CD4-positive, alpha-beta T cell treated with Interleukin-21 for 1 hour (primary cell): ENCODE measurements at regions not wholly inside any gene's neighbourhood (a gene's known extent, or its start where the extent isn't known, plus 50 kb on each side); places are given as distances from the start of the nearest gene placed in this dataset.
"Not testable (repeated sequence)": the region's sequence is repeated elsewhere in the genome, so short reads cannot be mapped to it uniquely, and the experiment has no call there.

Experiments used
- DNase-seq: peaks from one replicate; pipeline ENCODE4 v3.0.0-alpha.2; 2020

- DNase-seq = no peak
Measured at GRCh38 chr16:17777408-17777863, 306.7 kb upstream of the XYLT1 start.

DNA sequence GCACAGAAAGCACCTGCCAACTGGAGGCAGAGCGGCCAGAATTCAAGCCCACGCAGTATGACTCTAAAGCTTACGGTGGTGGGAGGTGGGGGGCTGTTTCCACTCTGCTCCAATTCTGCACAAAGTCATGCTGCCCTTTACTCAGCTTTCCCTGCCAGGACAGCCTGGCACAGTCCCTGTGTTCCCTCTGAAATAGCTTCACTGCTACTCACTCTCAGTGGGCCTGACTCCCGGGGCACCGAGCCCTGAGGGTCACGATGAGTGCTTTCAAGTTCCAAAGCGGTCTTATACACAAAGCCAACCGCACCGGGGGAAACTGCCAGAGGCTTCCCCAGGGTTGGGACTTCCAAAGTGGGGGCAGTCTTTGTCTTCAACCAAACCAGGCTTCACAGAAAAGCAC, 306.1 kb upstream of the XYLT1 start:
- DNase-seq = no peak

GRCh38 chr16:17776465-17776864, 305.7 kb upstream of the XYLT1 start:
- no peak for DNase-seq

- DNase-seq = no peak
Measured at GRCh38 chr16:17775061-17775460, 304.3 kb upstream of the XYLT1 start.

- DNase-seq = no peak
Measured at GRCh38 chr16:17773698-17774101, 302.9 kb upstream of the XYLT1 start.

DNA sequence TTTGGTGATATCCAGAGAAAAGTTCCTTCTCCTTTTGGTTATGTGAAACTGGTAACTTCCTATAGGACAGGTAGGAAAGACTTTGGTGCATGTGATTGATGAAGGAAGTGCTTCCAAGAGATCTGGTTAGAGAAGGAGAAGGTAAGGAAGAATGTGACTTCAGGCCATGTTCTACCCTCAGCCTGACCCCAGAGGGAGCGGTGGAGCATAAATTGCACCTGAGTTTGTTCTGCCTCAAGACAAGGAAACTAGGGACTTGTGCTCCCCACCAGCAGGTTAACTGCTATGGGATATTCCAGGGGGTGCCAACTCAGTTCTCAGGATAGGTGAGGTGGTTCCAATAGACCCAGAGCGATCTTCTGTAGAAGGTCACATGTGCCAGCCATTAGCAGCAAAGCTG, 299.3 kb upstream of the XYLT1 start:
- no peak for DNase-seq

- no peak for DNase-seq
Measured at GRCh38 chr16:17769065-17769464, 298.3 kb upstream of the XYLT1 start.

DNA sequence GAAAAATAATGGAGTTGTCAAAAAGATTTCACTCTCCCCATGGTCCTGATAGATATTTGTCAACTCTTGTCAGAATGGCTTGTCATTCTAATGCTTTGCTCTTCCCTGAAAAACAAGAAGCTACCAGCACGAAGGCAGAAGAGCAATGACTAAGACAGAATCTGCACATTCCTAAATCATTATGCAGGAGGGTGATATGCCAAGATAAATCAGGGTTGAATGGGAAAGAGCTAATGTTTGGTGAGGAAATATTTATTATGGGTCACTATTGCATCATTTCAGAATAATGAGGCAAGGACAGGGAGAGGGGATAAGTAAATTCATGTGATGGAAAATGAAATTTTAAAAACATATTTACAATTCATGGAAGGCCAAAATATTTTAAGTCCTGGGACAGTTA, 297.5 kb upstream of the XYLT1 start:
- DNase-seq = no peak

DNA sequence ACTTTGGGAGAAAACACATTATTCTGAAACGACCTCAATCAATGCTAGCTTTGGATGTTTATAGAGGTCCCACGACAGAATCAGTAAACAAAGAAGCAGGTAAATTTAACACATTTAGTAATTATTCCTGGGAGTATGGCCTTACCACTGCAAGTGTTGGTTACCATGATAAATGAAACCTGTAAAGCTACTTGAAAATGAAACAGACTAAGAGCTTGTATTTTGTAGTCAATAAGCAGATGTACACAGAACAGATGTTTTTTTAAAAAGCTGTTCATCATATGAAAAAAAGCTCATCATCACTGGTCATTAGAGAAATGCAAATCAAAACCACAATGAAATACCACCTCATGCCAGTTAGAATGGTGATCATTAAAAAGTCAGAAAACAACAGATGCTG, 295.3 kb upstream of the XYLT1 start:
- no peak for DNase-seq

DNA sequence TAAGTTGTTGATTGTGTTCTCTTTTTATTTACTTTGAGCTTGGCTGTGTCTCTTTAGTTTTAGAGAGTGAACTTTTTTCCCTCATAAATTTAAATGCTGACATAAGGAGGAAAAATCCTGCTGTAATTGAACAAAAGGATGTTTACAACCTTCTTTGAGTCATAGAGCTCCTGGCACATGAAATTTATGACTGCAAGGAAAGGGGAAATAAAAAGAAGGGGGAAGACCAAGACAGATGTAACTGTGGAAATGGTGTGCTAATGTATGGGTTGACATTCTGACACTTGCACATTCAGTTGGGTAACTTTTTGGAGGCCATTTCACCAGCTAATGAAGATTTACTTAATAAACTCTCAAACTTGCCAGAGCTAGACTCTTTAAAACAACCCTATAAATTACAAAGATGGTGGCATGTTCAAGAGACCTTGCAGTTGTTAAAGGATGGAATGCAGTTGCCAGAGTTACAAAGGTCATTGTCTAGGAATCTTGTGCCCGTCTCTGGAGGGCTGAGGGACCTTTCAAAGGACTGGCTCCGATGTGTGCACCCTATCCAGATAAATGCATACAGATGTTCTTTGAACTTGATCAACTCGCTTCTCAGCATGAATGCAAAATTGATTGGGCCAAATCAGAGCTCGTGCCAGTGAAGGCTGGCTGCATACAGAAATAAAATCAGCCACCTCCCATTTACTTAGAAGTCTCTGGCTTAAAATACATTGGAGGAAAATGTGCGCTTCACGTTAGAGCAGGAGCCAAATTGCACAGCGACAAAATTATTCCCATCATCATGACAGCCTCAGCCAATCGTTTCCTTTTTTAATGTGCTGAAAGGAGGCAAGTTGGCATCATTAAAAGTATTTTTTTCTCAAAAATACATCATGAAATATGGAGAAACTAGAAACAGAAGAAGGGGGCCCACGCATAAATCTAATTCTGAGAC, 289.0 kb upstream of the XYLT1 start:
- DNase-seq = no peak

DNA sequence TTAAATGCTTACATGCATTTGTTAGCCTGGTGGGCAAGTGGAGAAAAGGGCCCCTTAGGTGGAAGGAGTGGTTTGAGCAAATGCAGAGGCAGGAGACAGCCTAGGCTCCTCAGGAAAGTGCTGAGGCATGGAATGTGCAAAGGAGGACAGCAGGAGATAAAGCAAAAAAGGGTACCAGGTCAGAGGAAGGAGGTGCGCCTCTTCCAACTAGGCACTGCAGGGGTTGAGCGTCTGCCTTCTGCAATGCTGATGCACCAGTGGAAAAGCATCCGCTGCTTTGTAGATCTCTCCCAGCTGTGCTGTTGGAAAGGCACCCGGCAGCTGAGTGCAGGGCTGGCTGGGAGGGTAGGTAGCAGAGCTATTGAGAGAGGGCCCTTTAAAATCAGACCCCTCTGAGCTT, 287.0 kb upstream of the XYLT1 start:
- DNase-seq = no peak

DNA sequence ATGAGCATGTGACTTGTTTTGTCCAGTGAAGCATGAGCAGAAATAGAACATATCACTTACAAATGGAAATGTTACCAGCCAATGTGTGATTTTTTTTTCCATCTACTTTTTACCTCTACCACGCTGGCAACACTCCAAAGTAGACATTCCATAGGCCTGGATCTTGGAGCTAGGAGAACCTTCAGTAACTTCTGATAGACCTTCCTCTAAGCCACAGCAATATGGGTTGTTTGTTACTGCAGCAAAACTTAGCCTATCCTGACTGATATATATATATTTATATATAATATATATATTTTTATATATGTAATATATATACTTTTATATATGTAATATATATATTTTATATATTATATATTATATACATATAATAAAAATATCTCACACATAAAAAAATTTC, 284.4 kb upstream of the XYLT1 start:
- DNase-seq = no peak

- no peak for DNase-seq
Measured at GRCh38 chr16:17753434-17753833, 282.7 kb upstream of the XYLT1 start.

DNA sequence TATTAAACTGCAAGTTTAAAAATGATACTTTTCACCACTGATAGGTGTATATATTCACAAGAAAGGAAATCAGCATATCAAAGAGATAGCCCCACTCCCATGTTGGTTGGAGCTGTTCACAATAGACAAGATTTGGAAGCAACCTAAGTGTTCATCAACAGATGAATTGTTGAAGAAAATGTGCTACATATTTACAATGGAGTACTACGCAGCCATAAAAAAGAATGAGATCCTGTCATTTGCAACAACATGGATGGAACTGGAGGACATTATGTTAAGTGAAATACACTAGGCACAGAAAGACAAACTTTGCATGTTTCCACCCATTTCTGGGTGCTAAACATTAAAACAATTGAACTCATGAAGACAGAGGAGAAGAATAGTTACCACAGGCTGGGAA, 278.9 kb upstream of the XYLT1 start:
- DNase-seq = no peak

DNA sequence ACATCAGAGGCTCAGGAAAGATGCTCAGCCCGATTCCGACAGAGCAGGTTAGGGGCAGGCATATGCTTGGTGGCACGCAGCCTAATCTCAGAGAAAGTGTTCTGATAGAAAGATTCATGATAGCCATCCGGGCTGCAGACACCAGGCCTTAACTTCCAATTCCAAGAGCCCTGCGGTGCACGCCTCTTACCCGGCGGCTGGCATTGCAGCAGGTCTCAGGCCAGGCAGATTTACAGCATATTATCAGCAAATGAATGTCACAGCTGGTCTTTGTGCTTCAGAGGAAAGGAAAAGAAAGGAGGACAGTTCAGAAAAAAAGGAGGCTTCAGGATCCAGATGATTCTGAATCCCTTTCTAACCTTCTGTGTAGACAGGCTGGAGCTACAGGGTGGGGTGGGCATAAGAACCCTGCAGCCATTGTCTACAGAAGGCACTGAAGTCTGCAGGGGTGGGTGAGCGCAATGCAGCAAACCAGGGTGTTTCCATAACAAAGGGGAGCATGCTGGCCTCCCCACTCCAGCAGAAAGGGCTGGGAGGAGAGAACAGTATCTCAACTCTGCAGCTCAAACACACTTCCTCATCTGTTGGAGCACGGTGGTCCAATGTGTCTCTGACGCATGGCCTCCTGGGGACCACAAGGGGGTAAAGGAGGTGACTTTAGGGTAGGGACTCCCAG, 277.4 kb upstream of the XYLT1 start:
- DNase-seq = no peak

DNA sequence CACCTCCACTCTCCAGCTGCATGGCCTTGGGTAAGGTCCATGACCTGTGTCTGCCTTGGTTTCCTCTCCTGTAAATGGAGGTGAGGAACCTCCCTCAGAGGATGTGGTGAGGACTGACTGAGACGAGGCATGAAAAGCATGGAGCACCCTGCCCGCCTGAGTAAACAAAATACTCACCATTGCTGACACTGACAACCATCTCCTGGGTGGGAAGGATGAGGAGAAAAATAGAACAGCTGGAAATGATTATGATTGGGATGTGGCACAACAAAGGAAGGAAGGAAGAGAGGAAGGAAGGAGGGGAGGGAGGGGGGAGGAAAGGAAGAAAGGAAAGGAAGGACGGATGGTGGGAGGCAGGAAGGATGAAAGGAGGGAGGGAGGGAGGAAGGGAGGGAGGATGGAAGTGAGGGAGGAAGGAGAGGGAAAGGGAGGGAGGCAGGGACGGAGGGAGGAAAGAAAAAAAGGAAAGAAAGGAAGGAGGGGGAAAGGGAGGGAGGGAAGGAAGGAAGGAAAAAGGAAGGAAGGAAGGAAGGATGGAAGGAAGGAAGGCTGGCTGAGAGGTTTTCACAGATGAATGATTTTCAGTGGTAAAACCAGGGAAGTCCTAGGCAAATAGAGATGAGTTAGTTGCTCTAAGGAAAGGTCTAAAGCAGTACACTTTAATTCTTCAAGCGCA, 276.5 kb upstream of the XYLT1 start:
- DNase-seq = no peak

DNA sequence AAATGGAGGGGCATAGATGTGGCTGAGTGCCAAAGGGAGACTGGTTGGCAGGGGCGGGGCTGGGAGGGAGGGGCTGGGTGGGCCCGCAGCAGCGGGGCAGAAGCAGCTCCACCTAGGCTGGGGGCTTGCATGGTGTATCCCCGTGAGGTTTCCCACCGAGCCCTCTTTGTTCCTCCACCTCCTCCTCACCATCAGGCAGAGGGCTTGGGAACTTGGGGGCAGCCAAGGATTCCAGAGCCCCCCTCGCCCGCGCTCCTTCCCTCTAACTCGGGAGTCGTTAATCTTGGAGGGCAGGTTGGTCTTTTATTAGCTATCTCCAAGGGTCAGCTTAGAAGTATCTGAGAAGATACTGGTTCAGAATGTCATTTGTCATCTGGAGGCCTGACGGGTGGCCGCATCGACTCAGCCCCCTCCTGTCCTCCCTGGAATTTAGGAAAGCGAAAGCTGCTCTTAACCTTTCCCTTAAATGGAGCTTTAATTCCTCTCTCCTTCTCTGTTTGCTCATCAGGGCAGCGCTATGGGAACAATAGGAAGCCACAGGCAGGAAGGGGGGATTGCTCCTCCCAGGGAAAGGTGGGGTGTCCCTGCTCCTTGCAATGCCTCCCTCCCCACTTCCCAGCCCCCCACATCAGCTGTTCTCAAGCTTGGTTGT, 274.3 kb upstream of the XYLT1 start:
- no peak for DNase-seq

DNA sequence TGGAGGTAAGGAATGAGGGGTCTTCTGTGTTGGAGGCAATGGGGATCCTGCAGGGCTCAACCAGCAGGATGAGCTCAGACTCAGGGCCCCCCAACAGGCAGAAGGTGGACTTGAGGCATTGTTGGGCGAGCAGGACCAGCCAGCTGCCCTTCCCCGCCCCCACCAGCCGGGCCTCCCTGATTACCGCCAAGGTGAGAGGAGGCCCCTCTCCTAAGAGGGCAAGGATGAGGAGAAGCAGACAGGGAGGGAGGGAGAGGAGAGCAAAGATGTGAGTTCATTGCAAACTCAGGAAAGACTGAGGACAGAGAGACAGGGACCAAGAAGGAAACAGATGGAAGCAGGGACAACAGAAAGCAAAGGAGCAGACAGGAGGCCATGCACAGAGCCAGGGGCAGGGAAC, 272.8 kb upstream of the XYLT1 start:
- no peak for DNase-seq

- no peak for DNase-seq
Measured at GRCh38 chr16:17743158-17743557, 272.4 kb upstream of the XYLT1 start.

DNA sequence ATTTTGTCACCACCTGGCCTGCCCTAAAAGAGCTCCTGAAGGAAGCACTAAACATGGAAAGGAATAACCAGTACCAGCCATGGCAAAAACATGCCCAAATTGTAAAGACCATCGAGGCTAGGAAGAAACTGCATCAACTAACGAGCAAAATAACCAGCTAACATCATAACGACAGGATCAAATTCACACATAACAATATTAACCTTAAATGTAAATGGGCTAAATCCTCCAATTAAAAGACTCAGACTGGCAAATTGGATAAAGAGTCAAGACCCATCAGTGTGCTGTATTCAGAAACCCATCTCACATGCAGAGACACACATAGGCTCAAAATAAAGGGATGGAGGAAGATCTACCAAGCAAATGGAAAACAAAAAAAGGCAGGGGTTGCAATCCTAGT, 264.3 kb upstream of the XYLT1 start:
- not testable (repeated sequence) for DNase-seq

DNA sequence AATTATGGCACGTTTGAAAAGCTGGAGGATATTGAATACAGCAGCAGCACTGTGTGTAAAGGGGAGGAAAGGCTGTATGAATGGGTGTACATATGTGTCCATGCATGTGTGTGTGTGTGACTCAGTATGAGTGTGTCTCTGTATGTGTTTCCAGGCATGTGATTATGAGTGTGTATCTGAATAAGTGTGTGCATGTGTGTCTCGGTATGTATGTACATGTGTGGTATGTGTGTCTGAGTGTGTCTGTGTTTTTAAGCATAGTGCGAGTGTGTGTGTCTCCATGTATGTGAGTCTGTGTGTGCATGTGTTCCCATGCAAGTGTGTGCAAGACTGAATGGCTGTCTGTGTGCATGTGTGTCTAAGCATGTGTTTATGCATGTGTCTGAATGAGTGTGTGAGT, 259.1 kb upstream of the XYLT1 start:
- DNase-seq = no peak

DNA sequence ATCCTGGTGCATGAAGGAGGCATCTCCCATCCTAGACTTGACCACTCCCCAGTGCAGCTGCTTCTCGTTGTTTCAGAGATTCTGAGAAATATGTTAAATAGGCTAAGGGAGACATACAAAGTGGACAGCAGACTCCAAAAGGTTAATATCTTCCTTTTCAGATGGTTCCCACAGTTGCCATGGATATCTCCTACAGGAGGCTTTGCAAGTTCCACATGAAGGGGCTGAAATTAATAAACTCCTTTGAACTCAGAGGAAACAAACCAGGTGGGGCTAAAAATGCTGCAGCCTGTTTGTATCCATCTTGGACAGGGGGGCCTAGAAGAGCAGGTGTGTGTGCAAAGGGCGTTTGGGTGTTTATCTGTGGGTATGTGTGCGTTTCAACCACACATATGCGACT, 257.4 kb upstream of the XYLT1 start:
- DNase-seq = no peak

DNA sequence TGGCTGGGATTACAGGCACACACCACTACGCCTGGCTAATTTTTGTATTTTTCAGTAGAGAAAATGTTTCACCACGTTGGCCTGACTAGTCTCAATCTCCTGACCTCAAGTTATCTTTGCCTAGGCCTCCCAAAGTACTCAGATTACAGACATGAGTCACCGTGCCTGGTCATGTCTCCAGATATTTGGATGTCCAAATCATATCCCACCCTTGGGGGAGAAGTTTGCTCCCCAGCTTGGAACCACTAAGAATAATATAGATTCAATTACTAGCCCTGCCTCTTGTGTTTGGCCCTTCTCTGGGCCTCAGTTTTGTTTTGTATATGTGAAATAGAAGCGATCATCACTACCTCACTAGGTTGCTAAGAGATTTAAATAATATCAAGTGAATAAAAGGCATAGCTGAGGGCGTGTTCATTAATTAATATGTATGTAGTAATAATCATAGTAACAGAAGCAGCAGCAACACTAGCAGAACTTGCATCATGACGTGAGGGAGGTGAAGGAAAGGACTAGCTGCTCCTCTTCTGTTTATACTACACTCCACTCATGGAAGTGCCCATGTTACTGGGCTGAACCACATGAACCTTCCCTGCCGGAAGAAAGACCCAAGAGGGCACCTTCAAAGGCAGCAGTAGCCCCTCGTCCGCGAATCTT, 253.6 kb upstream of the XYLT1 start:
- no peak for DNase-seq
